Stomach (tissue), 8 donors: ENCODE measurements at regions not wholly inside any gene's neighbourhood (a gene's known extent, or its start where the extent isn't known, plus 50 kb on each side); places are given as distances from the start of the nearest gene placed in this dataset.

Source experiments
- DNase-seq, 2 donors: peaks; one replicate each; pipeline versions ENCODE4 v3.0.0 to v3.0.0-alpha.2; 2013 to 2019
- H3K27ac ChIP-seq, 5 donors: fragments of 200-600 bp in 4 of 5; sonication (generic) in 4 of 5; one replicate each; pipeline ENCODE4 v1.5.1; 2013 to 2019; ENCODE audit warnings: mild to moderate bottlenecking in 1 of 5, moderate library complexity in 1 of 5
- H3K27me3 ChIP-seq, 3 donors: fragments of 200-600 bp; sonication (generic); one replicate each; pipeline ENCODE4 v1.5.1; 2017 to 2019; ENCODE audit warnings: mixed run types in 1 of 3
- H3K36me3 ChIP-seq, 4 donors: fragments of 200-600 bp; sonication (generic); 1 replicate in 3 of 4; 2 replicates in 1 of 4; pipeline ENCODE4 v1.5.1; 2016 to 2019
- H3K4me1 ChIP-seq, 4 donors: fragments of 200-600 bp; sonication (generic); one replicate each; pipeline ENCODE4 v1.5.1; 2016 to 2019
- H3K4me3 ChIP-seq, 4 donors: fragments of 200-600 bp; sonication (generic) in 3 of 4; one replicate each; pipeline ENCODE4 v1.5.1; 2016 to 2019; ENCODE audit warnings: mild to moderate bottlenecking in 1 of 4
- H3K9me3 ChIP-seq, 4 donors: fragments of 200-600 bp; sonication (generic); one replicate each; pipeline ENCODE4 v1.5.1; 2016 to 2019
- CTCF ChIP-seq, 7 experiments: fragments of 450-650 bp in 4 of 7; fragments of 200-600 bp in 3 of 7; sonication (generic) in 3 of 7; IDR thresholded peaks; one replicate each; pipeline ENCODE4 v1.5.1; 2016 to 2019; ENCODE audit warnings: antibody characterized with exemption in 7 of 7, control low read depth in 2 of 7, mild to moderate bottlenecking in 1 of 7
- EP300 ChIP-seq: sonication (generic); formaldehyde crosslinking; IDR thresholded peaks from one replicate; pipeline ENCODE4 v1.6.1; 2017; ENCODE audit warnings: antibody characterized with exemption
- POLR2A ChIP-seq, 4 donors: fragments of 450-650 bp; IDR thresholded peaks; one replicate each; pipeline ENCODE4 v1.6.1; 2016; ENCODE audit warnings: antibody characterized with exemption in 4 of 4, control low read depth in 2 of 4, mild to moderate bottlenecking in 1 of 4, moderate library complexity in 1 of 4
- POLR2AphosphoS5 ChIP-seq, 3 donors: sonication (generic); formaldehyde crosslinking; IDR thresholded peaks; one replicate each; pipeline ENCODE4 v1.6.1; 2016; ENCODE audit warnings: antibody characterized with exemption in 3 of 3
- WGBS, 5 donors: extraction: QIAGEN DNeasy Blood & Tissue Kit in 3 of 5; methylation state at CpG; one replicate each; pipeline versions ENCODE4 v1.1.5 to v1.1.7; 2013 to 2018; 5-methylcytosine and 5-hydroxymethylcytosine counted together
- intact Hi-C: fragments of 100-400 bp; cut with DNase I; formaldehyde crosslinking; loops from one replicate; pipeline ENCODE4 v1.15.1; 2023; ENCODE audit warnings: low total_unique reads
- donor health status: healthy with polysubstance abuse.
- donor health status: Bipolar disorder and iron deficiency.
- donor health status: healthy.

- no peak for DNase-seq
- Histone ChIP-seq H3K9me3 (no peaks in the 10 kb centered on the region), H3K4me1 (no peaks in the 10 kb centered on the region), H3K27me3 (no peaks in the 10 kb centered on the region), H3K27ac (no peak overlapping the region), H3K4me3 (no peak overlapping the region), H3K36me3 (no peaks in the 10 kb centered on the region)
- intact Hi-C loops: no loop called here
- TF ChIP-seq CTCF (IDR thresholded peaks at IDR 0.05) (no peak), POLR2AphosphoS5 (IDR thresholded peaks at IDR 0.05) (no peak), EP300 (no peak), POLR2A (IDR thresholded peaks at IDR 0.05) (no peak)
- 38 to 49% (median 42%) methylated on average over 5 of the region's 5 CpGs for WGBS, 5 donors
These were observed 492.6 kb upstream of the REG3G start for GRCh38 chr2:78532762-78533379.

- Histone ChIP-seq H3K4me1 (no peaks in the 10 kb centered on the region), H3K27ac (no peak overlapping the region), H3K36me3 (no peaks in the 10 kb centered on the region), H3K4me3 (no peak overlapping the region), H3K27me3 (no peaks in the 10 kb centered on the region), H3K9me3 (no peaks in the 10 kb centered on the region)
- no peak for TF ChIP-seq POLR2A (IDR thresholded peaks at IDR 0.05)
- no peak for TF ChIP-seq EP300
- no peak for TF ChIP-seq CTCF (IDR thresholded peaks at IDR 0.05)
- no peak for TF ChIP-seq POLR2AphosphoS5 (IDR thresholded peaks at IDR 0.05)
- peak in 1 of 2 donors; percentile 5 for DNase-seq
- intact Hi-C loops: no loop called here
These were observed 490.1 kb upstream of the REG3G start for GRCh38 chr2:78535395-78535794.

GRCh38 chr2:78538322-78538721 is 487.2 kb upstream of the REG3G start:
- intact Hi-C loops: no loop called here
- DNase-seq: no peak
- Histone ChIP-seq H3K36me3 (no peaks in the 10 kb centered on the region), H3K27me3 (no peaks in the 10 kb centered on the region), H3K9me3 (peaks cover 0 to 20% (median 10%) of the 10 kb centered on the region in 4 donors), H3K4me3 (no peak overlapping the region), H3K4me1 (no peaks in the 10 kb centered on the region), H3K27ac (no peak overlapping the region)
- TF ChIP-seq EP300: no peak
- no peak for TF ChIP-seq POLR2AphosphoS5 (IDR thresholded peaks at IDR 0.05)
- TF ChIP-seq CTCF (IDR thresholded peaks at IDR 0.05): no peak
- TF ChIP-seq POLR2A (IDR thresholded peaks at IDR 0.05): no peak
- 90 to 100% (median 97%) methylated on average over 1 of the region's 1 CpG for WGBS, 5 donors

GRCh38 chr2:78540255-78540654 is 485.2 kb upstream of the REG3G start:
- Histone ChIP-seq H3K9me3 (peaks cover 0 to 26% (median 10%) of the 10 kb centered on the region in 4 donors), H3K27ac (no peak overlapping the region), H3K27me3 (no peaks in the 10 kb centered on the region), H3K4me1 (no peaks in the 10 kb centered on the region), H3K4me3 (no peak overlapping the region), H3K36me3 (no peaks in the 10 kb centered on the region)
- TF ChIP-seq EP300: no peak
- no peak for TF ChIP-seq POLR2A (IDR thresholded peaks at IDR 0.05)
- TF ChIP-seq POLR2AphosphoS5 (IDR thresholded peaks at IDR 0.05): no peak
- no peak for TF ChIP-seq CTCF (IDR thresholded peaks at IDR 0.05)
- intact Hi-C loops: no loop called here
- WGBS, 5 donors: 33 to 64% (median 39%) methylated on average over 2 of the region's 2 CpGs
- no peak for DNase-seq
